ENCODE measurements at regions not wholly inside any gene's neighbourhood (a gene's known extent, or its start where the extent isn't known, plus 50 kb on each side); places are given as distances from the start of the nearest gene placed in this dataset.

- H3K4me3 ChIP-seq (ENCODE audit: low read depth, low read length), result no peak overlapping the region
- no peak for DNase-seq
- no peaks in the 10 kb centered on the region for H3K36me3 ChIP-seq
- no peaks in the 10 kb centered on the region for H3K27me3 ChIP-seq
- H3K9me3 ChIP-seq, result no peaks in the 10 kb centered on the region
- no peaks in the 10 kb centered on the region for H3K4me1 ChIP-seq
- TF ChIP-seq, protein P1, sequence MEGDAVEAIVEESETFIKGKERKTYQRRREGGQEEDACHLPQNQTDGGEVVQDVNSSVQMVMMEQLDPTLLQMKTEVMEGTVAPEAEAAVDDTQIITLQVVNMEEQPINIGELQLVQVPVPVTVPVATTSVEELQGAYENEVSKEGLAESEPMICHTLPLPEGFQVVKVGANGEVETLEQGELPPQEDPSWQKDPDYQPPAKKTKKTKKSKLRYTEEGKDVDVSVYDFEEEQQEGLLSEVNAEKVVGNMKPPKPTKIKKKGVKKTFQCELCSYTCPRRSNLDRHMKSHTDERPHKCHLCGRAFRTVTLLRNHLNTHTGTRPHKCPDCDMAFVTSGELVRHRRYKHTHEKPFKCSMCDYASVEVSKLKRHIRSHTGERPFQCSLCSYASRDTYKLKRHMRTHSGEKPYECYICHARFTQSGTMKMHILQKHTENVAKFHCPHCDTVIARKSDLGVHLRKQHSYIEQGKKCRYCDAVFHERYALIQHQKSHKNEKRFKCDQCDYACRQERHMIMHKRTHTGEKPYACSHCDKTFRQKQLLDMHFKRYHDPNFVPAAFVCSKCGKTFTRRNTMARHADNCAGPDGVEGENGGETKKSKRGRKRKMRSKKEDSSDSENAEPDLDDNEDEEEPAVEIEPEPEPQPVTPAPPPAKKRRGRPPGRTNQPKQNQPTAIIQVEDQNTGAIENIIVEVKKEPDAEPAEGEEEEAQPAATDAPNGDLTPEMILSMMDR (IDR thresholded peaks at IDR 0.05; ENCODE audit: low read depth, low read length), result no peak
Measured at GRCh38 chr9:86796666-86797065, 150.6 kb downstream of the GAS1 start.

GRCh38 chr9:86795823-86796553 is 151.3 kb downstream of the GAS1 start:
- H3K4me3 ChIP-seq (ENCODE audit: low read depth, low read length), result no peak overlapping the region

DNA sequence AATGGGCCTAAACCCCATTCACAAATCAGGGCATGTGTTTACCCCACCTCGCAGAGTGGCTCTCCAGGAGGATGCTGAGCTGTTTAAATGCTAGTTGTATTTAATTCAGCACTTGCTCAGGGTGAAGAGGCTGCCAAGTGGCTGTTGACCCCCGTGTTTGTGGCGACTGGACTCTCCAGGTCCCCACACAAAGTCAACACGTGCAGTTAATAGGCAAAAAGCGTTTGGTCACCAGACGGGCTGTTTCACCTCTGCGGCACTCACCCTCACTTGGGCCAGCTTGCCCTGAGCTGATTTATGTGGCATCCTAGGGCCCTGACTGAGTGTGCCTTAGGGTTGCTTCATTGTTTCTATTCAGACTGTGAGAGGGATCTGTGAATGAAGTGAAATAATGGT is 152.3 kb downstream of the GAS1 start:
- no peaks in the 10 kb centered on the region for H3K36me3 ChIP-seq
- DNase-seq, result no peak
- no peaks in the 10 kb centered on the region for H3K27me3 ChIP-seq
- no peaks in the 10 kb centered on the region for H3K4me1 ChIP-seq
- no peaks in the 10 kb centered on the region for H3K9me3 ChIP-seq
- no peak overlapping the region for H3K4me3 ChIP-seq (ENCODE audit: low read depth, low read length)
- TF ChIP-seq, protein P1 (IDR thresholded peaks at IDR 0.05; ENCODE audit: low read depth, low read length), result no peak

More at GRCh38 chr9:86795823-86796553, 151.3 kb downstream of the GAS1 start:
- Histone ChIP-seq H3K27me3 (no peaks in the 10 kb centered on the region), H3K9me3 (no peaks in the 10 kb centered on the region), H3K36me3 (no peaks in the 10 kb centered on the region), H3K4me1 (no peaks in the 10 kb centered on the region)
- TF ChIP-seq, protein P1 (IDR thresholded peaks at IDR 0.05; ENCODE audit: low read depth, low read length), result no peak
- DNase-seq, result no peak

DNA sequence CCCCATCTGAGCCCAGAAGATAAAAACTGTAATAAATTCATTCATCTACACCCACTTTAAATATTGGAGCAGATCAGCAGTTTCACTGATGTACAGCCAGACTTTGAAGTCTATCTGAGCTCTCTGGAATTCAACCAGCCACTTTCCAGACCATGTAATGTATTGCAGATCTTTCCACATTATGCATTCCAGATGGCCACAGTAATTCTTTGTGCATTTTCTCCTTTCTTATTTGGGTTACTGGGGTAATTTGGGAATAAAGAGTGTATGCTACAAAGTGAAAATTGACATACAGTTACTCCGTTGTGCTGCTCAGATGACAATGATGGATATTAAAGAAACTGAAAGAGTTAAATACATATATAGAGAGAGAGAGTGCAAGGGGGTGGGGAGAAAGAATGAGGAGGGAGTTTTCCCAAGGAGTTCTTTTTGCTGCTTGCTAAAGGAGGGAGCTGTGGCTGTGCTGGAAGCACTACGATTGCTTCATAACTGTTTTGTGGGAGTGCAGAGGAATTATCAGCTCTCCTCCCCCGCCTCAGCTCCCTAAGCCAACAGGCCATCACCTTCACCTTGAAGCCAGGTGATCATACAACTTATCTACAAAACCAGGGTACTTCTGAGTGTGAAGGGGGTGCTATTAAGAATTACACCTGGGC is 152.8 kb downstream of the GAS1 start:
- Histone ChIP-seq H3K9me3 (no peaks in the 10 kb centered on the region), H3K4me3 (ENCODE audit: low read depth, low read length) (no peak overlapping the region), H3K36me3 (no peaks in the 10 kb centered on the region), H3K27me3 (no peaks in the 10 kb centered on the region), H3K4me1 (no peaks in the 10 kb centered on the region)
- DNase-seq, result no peak
- TF ChIP-seq, protein P1 (IDR thresholded peaks at IDR 0.05; ENCODE audit: low read depth, low read length), result no peak

- H3K27me3 ChIP-seq, result no peaks in the 10 kb centered on the region
- no peaks in the 10 kb centered on the region for H3K36me3 ChIP-seq
- TF ChIP-seq, protein P1 (IDR thresholded peaks at IDR 0.05; ENCODE audit: low read depth, low read length), result no peak
- H3K4me1 ChIP-seq, result no peaks in the 10 kb centered on the region
- DNase-seq, result no peak
- no peak overlapping the region for H3K4me3 ChIP-seq (ENCODE audit: low read depth, low read length)
- no peaks in the 10 kb centered on the region for H3K9me3 ChIP-seq
Measured at GRCh38 chr9:86792136-86792535, 155.2 kb downstream of the GAS1 start.

- no peak for DNase-seq
- no peaks in the 10 kb centered on the region for H3K4me1 ChIP-seq
- no peaks in the 10 kb centered on the region for H3K9me3 ChIP-seq
- no peaks in the 10 kb centered on the region for H3K27me3 ChIP-seq
- TF ChIP-seq, protein P1 (IDR thresholded peaks at IDR 0.05; ENCODE audit: low read depth, low read length), result no peak
- no peaks in the 10 kb centered on the region for H3K36me3 ChIP-seq
- H3K4me3 ChIP-seq (ENCODE audit: low read depth, low read length), result no peak overlapping the region
Measured at GRCh38 chr9:86790805-86791204, 156.5 kb downstream of the GAS1 start.
